ENCODE measurements at regions not wholly inside any gene's neighbourhood (a gene's known extent, or its start where the extent isn't known, plus 50 kb on each side); places are given as distances from the start of the nearest gene placed in this dataset.

DNA sequence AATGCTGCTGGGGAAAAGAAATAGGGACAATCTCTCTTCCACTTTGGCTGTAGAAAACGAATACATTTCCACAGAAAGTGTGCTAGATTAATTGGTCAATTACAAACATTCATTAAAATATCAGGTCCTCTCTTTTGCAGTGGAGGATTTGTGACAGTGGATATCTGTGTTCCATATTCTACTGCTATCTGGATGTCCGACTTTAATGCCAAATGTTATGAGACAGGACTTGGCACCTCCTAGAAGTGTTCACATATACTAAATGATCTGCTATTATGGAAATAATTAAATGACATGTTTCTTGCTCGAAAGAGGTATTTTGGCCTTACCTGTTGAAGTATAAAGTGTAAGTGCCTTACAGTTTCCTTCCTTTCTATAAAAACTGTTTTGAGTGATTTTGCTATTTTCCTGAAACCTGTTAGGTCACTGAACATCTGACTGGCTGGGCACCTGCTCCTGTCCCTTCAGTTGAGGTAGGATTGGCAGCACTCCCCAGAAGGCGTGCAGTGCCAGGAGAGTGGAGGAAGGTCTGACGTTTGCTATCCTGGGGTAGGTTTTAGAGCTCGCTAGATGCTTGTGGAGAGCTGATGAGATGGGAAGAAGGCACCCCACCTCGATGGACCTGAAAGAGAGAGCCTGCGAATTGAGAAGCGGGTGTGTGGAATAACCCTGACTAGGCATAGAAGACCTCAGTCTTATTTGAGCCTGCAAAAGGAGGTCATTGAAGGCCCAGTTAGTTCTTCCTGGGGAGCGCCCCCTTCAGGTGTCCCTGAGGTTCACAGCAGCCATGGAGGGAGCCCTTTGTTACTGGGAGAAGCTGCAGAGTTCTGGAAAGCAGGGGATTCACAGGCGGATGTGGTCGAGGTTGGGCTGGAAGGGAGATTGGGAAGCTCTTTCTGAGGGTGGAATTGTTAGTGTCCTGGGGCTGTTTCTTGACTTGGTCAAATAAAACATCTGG lies 159.4 kb upstream of the ZNF267 start:
- DNase-seq (ENCODE audit: low read depth in 1 of 2, low spot score in 1 of 2) = no peak
- Histone ChIP-seq H3K27me3 (ENCODE audit: insufficient read depth, poor library complexity, severe bottlenecking) (no peaks in the 10 kb centered on the region), H3K27ac (replicated peaks) (peak overlapping the region; percentile 82), H3K4me3 (replicated peaks; ENCODE audit: insufficient read depth, low read length) (peak overlapping the region; percentile 86)
- TF ChIP-seq POLR2AphosphoS5 (IDR thresholded peaks at IDR 0.05; ENCODE audit: low read depth) = no peak
- TF ChIP-seq SPI1 (IDR thresholded peaks at IDR 0.05; ENCODE audit: borderline replicate concordance, low read depth) = no peak

GRCh38 chr16:31714903-31715504 lies 158.6 kb upstream of the ZNF267 start:
- H3K4me3 ChIP-seq (replicated peaks; ENCODE audit: insufficient read depth, low read length) = no peak overlapping the region
- H3K27ac ChIP-seq (replicated peaks) = no peak overlapping the region
- TF ChIP-seq GABPA (IDR thresholded peaks at IDR 0.05; ENCODE audit: low read depth) (no peak), SPI1 (IDR thresholded peaks at IDR 0.05; ENCODE audit: borderline replicate concordance, low read depth) (no peak)
- H3K27me3 ChIP-seq (ENCODE audit: insufficient read depth, poor library complexity, severe bottlenecking) = no peaks in the 10 kb centered on the region
- DNase-seq (ENCODE audit: low read depth in 1 of 2, low spot score in 1 of 2) = no peak

- Histone ChIP-seq H3K4me3 (replicated peaks; ENCODE audit: insufficient read depth, low read length) (no peak overlapping the region), H3K27me3 (ENCODE audit: insufficient read depth, poor library complexity, severe bottlenecking) (no peaks in the 10 kb centered on the region), H3K27ac (replicated peaks) (no peak overlapping the region)
- TF ChIP-seq GABPA (IDR thresholded peaks at IDR 0.05; ENCODE audit: low read depth) (no peak), REST (IDR thresholded peaks at IDR 0.05; ENCODE audit: insufficient replicate concordance, low read depth) (no peak), SPI1 (IDR thresholded peaks at IDR 0.05; ENCODE audit: borderline replicate concordance, low read depth) (no peak), POLR2AphosphoS5 (IDR thresholded peaks at IDR 0.05; ENCODE audit: low read depth) (no peak)
- TF ChIP-seq, protein P1, sequence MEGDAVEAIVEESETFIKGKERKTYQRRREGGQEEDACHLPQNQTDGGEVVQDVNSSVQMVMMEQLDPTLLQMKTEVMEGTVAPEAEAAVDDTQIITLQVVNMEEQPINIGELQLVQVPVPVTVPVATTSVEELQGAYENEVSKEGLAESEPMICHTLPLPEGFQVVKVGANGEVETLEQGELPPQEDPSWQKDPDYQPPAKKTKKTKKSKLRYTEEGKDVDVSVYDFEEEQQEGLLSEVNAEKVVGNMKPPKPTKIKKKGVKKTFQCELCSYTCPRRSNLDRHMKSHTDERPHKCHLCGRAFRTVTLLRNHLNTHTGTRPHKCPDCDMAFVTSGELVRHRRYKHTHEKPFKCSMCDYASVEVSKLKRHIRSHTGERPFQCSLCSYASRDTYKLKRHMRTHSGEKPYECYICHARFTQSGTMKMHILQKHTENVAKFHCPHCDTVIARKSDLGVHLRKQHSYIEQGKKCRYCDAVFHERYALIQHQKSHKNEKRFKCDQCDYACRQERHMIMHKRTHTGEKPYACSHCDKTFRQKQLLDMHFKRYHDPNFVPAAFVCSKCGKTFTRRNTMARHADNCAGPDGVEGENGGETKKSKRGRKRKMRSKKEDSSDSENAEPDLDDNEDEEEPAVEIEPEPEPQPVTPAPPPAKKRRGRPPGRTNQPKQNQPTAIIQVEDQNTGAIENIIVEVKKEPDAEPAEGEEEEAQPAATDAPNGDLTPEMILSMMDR (IDR thresholded peaks at IDR 0.05; ENCODE audit: insufficient read depth, low read length) = no peak
- DNase-seq (ENCODE audit: low read depth in 1 of 2, low spot score in 1 of 2) = no peak
Observed at GRCh38 chr16:31715915-31716314, 157.7 kb upstream of the ZNF267 start.

GRCh38 chr16:31718998-31719397 lies 154.6 kb upstream of the ZNF267 start:
- Histone ChIP-seq H3K27me3 (ENCODE audit: insufficient read depth, poor library complexity, severe bottlenecking) (no peaks in the 10 kb centered on the region), H3K4me3 (replicated peaks; ENCODE audit: insufficient read depth, low read length) (no peak overlapping the region), H3K27ac (replicated peaks) (no peak overlapping the region)
- DNase-seq (ENCODE audit: low read depth in 1 of 2, low spot score in 1 of 2) = no peak
- TF ChIP-seq REST (IDR thresholded peaks at IDR 0.05; ENCODE audit: insufficient replicate concordance, low read depth) (no peak), POLR2AphosphoS5 (IDR thresholded peaks at IDR 0.05; ENCODE audit: low read depth) (no peak), GABPA (IDR thresholded peaks at IDR 0.05; ENCODE audit: low read depth) (no peak), SPI1 (IDR thresholded peaks at IDR 0.05; ENCODE audit: borderline replicate concordance, low read depth) (no peak)
- TF ChIP-seq, protein P1 (IDR thresholded peaks at IDR 0.05; ENCODE audit: insufficient read depth, low read length) = no peak
